Endothelial cell of umbilical vein (primary cell): ENCODE measurements at regions not wholly inside any gene's neighbourhood (a gene's known extent, or its start where the extent isn't known, plus 50 kb on each side); places are given as distances from the start of the nearest gene placed in this dataset.

Source experiments
- EZH2 ChIP-seq: IDR thresholded peaks from 2 replicates; pipeline ENCODE4 v1.6.1; 2012; ENCODE audit warnings: borderline replicate concordance, low read depth, mild to moderate bottlenecking, moderate library complexity, low read length, inconsistent platforms; ENCODE audit not compliant: severe bottlenecking
- FOS ChIP-seq: IDR thresholded peaks from 2 replicates; pipeline ENCODE4 v1.6.1; 2011; ENCODE audit warnings: mild to moderate bottlenecking, low read length, moderate library complexity, borderline replicate concordance; ENCODE audit not compliant: insufficient read depth
- POLR2A ChIP-seq: IDR thresholded peaks from 2 replicates; pipeline ENCODE4 v1.6.1; 2012; ENCODE audit warnings: low read depth, mild to moderate bottlenecking, control low read depth, low read length
- TF ChIP-seq, protein P1 (sequence below), 2 donors: IDR thresholded peaks; 1 replicate in 1 of 2; 2 replicates in 1 of 2; pipeline ENCODE4 v1.5.1; 2011; ENCODE audit warnings: low read length in 2 of 2, mild to moderate bottlenecking in 2 of 2, moderate library complexity in 2 of 2, control low read depth in 1 of 2, inconsistent platforms in 1 of 2, low read depth in 1 of 2; ENCODE audit not compliant: insufficient read depth in 1 of 2; ENCODE audit errors: extremely low read depth in 1 of 2

DNA sequence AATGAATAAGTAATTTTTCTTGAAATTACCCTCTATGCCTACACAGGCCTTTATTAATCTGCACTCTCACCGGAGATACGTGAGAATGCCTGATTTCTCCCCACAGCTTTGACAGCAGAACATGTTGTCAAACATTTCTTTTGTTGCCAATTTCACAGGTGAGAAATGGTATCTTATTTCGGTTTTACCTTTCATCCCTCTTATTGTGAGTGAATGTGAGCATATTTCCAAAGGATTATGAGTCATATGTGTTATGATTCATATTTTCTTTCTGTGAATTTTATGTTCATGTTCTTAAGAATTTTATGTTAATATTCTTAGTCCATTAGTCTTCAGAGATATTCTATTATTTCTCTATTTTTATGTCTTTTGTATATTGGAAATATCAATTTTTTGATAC is 965.1 kb downstream of the CCSER2 start:
- TF ChIP-seq FOS (no peak), EZH2 (no peak), POLR2A (no peak)
- TF ChIP-seq, protein P1, sequence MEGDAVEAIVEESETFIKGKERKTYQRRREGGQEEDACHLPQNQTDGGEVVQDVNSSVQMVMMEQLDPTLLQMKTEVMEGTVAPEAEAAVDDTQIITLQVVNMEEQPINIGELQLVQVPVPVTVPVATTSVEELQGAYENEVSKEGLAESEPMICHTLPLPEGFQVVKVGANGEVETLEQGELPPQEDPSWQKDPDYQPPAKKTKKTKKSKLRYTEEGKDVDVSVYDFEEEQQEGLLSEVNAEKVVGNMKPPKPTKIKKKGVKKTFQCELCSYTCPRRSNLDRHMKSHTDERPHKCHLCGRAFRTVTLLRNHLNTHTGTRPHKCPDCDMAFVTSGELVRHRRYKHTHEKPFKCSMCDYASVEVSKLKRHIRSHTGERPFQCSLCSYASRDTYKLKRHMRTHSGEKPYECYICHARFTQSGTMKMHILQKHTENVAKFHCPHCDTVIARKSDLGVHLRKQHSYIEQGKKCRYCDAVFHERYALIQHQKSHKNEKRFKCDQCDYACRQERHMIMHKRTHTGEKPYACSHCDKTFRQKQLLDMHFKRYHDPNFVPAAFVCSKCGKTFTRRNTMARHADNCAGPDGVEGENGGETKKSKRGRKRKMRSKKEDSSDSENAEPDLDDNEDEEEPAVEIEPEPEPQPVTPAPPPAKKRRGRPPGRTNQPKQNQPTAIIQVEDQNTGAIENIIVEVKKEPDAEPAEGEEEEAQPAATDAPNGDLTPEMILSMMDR (IDR thresholded peaks at IDR 0.05; ENCODE audit: extremely low read depth in 1 of 2, insufficient read depth in 1 of 2, low read depth in 1 of 2, low read length in 2 of 2): no peak
